Esophagus muscularis mucosa (tissue), 4 donors: ENCODE measurements at regions not wholly inside any gene's neighbourhood (a gene's known extent, or its start where the extent isn't known, plus 50 kb on each side); places are given as distances from the start of the nearest gene placed in this dataset.

ENCODE experiments used
- EP300 ChIP-seq: sonication (generic); formaldehyde crosslinking; IDR thresholded peaks from one replicate; pipeline ENCODE4 v1.6.1; 2017; ENCODE audit warnings: antibody characterized with exemption
- POLR2A ChIP-seq: fragments of 450-650 bp; IDR thresholded peaks from one replicate; pipeline ENCODE4 v1.6.1; 2017; ENCODE audit warnings: antibody characterized with exemption, moderate library complexity, mild to moderate bottlenecking, low read depth
- POLR2AphosphoS5 ChIP-seq, 2 donors: sonication (generic); formaldehyde crosslinking; IDR thresholded peaks; one replicate each; pipeline ENCODE4 v1.6.1; 2017; ENCODE audit warnings: antibody characterized with exemption in 2 of 2
- TF ChIP-seq, protein P1 (sequence below), 3 experiments: fragments of 200-600 bp in 2 of 3; fragments of 450-650 bp in 1 of 3; sonication (generic) in 2 of 3; IDR thresholded peaks; one replicate each; pipeline ENCODE4 v1.5.1; 2017 to 2019; ENCODE audit warnings: antibody characterized with exemption in 3 of 3, mild to moderate bottlenecking in 2 of 3, moderate library complexity in 1 of 3

DNA sequence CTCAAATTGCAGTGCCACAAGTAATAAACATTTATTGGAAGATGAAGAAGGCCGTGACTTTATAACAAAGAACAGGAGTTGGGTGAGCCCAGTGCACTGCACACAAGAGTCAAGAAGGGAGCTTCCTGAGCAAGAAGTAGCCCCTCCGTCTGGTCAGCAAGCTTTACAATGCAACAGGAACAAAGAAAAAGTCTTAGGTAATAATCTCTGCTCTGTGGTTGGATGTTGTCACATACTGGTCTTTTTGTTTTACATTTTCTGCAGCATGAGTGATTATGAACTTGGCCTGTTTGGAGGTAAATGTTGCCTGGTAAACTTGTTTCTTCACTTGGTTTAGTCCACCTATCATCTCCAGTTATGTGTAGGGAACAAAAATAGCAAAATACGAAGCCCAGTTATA lies 157.2 kb downstream of the KDM5D start:
- TF ChIP-seq, protein P1, sequence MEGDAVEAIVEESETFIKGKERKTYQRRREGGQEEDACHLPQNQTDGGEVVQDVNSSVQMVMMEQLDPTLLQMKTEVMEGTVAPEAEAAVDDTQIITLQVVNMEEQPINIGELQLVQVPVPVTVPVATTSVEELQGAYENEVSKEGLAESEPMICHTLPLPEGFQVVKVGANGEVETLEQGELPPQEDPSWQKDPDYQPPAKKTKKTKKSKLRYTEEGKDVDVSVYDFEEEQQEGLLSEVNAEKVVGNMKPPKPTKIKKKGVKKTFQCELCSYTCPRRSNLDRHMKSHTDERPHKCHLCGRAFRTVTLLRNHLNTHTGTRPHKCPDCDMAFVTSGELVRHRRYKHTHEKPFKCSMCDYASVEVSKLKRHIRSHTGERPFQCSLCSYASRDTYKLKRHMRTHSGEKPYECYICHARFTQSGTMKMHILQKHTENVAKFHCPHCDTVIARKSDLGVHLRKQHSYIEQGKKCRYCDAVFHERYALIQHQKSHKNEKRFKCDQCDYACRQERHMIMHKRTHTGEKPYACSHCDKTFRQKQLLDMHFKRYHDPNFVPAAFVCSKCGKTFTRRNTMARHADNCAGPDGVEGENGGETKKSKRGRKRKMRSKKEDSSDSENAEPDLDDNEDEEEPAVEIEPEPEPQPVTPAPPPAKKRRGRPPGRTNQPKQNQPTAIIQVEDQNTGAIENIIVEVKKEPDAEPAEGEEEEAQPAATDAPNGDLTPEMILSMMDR (IDR thresholded peaks at IDR 0.05) = no peak
- TF ChIP-seq POLR2A (no peak), POLR2AphosphoS5 (IDR thresholded peaks at IDR 0.05) (no peak), EP300 (no peak)
